PC-9 (cell line): ENCODE measurements at regions not wholly inside any gene's neighbourhood (a gene's known extent, or its start where the extent isn't known, plus 50 kb on each side); places are given as distances from the start of the nearest gene placed in this dataset.

Source experiments
- BruUV-seq: library from RNA; stranded (reverse); fragments of 400-500 nt; replicated peaks from 2 replicates; lab custom pipeline; 2021; lab: Mats Ljungman, UMichigan
- CTCF ChIA-PET: fragments of 300-600 bp; sonication (Branson Sonifier 250); formaldehyde crosslinking; loops from one replicate; lab custom pipeline; 2022; ENCODE audit warnings: antibody characterized with exemption; lab: Charles Lee
- POLR2A ChIA-PET: fragments of 300-600 bp; sonication (Branson Sonifier 250); formaldehyde crosslinking; loops from one replicate; lab custom pipeline; 2022; ENCODE audit warnings: antibody characterized with exemption; ENCODE audit not compliant: unreplicated experiment; lab: Charles Lee
- DNase-seq, 2 experiments: peaks; one replicate each; pipeline versions ENCODE4 v3.0.0 to v3.0.0-alpha.2; 2015 to 2022; ENCODE audit warnings: mixed read lengths in 1 of 2
- H2AFZ ChIP-seq: fragments of 200-600 bp; sonication (generic); 2 replicates; pipeline ENCODE4 v1.8.1; 2017; ENCODE audit warnings: antibody characterized with exemption
- H3F3A ChIP-seq: fragments of 200-600 bp; sonication (generic); 2 replicates; pipeline ENCODE4 v1.8.1; 2017; ENCODE audit warnings: antibody characterized with exemption, mild to moderate bottlenecking, low read depth; ENCODE audit not compliant: insufficient read depth
- H3K27ac ChIP-seq: fragments of 200-600 bp; sonication (generic); 2 replicates; pipeline ENCODE4 v1.6.1; 2016; ENCODE audit warnings: mixed run types
- H3K27me3 ChIP-seq: fragments of 200-600 bp; sonication (generic); 2 replicates; pipeline ENCODE4 v1.6.1; 2016; ENCODE audit warnings: low read depth, mixed run types; ENCODE audit not compliant: insufficient read depth
- H3K36me3 ChIP-seq: fragments of 200-600 bp; sonication (generic); 2 replicates; pipeline ENCODE4 v1.6.1; 2016; ENCODE audit warnings: low read depth, mixed run types
- H3K4me1 ChIP-seq: fragments of 200-600 bp; sonication (generic); replicated peaks from 2 replicates; pipeline ENCODE4 v1.6.1; 2016; ENCODE audit warnings: mixed run types; ENCODE audit not compliant: insufficient read depth
- H3K4me2 ChIP-seq: fragments of 200-600 bp; sonication (generic); 2 replicates; pipeline ENCODE4 v1.6.1; 2017; ENCODE audit warnings: mixed run types
- H3K4me3 ChIP-seq: fragments of 200-600 bp; sonication (generic); 2 replicates; pipeline ENCODE4 v1.6.1; 2016; ENCODE audit warnings: mixed run types
- H3K79me2 ChIP-seq: fragments of 200-600 bp; sonication (generic); 2 replicates; pipeline ENCODE4 v1.6.1; 2017; ENCODE audit warnings: low read depth, mixed run types
- H3K9me2 ChIP-seq: fragments of 200-600 bp; sonication (generic); 2 replicates; pipeline ENCODE4 v1.8.1; 2017; ENCODE audit warnings: mild to moderate bottlenecking; ENCODE audit not compliant: insufficient read depth
- H3K9me3 ChIP-seq: fragments of 200-600 bp; sonication (generic); 2 replicates; pipeline ENCODE4 v1.8.1; 2016; ENCODE audit warnings: low read depth; ENCODE audit not compliant: insufficient read depth
- H4K20me1 ChIP-seq: fragments of 200-600 bp; sonication (generic); 2 replicates; pipeline ENCODE4 v1.8.1; 2017; ENCODE audit not compliant: insufficient read depth
- EZH2 ChIP-seq: fragments of 200-600 bp; sonication (generic); IDR thresholded peaks from 2 replicates; pipeline ENCODE4 v1.8.0; 2017; ENCODE audit warnings: antibody characterized with exemption, low read depth
- intact Hi-C: fragments of 100-400 bp; cut with micrococcal nuclease; formaldehyde crosslinking; loops from one replicate; pipeline ENCODE4 v1.10.0; 2022; ENCODE audit not compliant: unreplicated experiment
- TF ChIP-seq, protein P1 (sequence below): fragments of 200-600 bp; sonication (generic); conservative IDR thresholded peaks from 2 replicates; pipeline ENCODE4 v1.6.1; 2017; ENCODE audit warnings: mixed run types, antibody characterized with exemption, mild to moderate bottlenecking, moderate library complexity

- ChIA-PET CTCF (interaction anchor here (0.6 kb wide), 1 partner anchor 36 kb away, joined by 3 read pairs; no protein-coding TSS in a partner anchor), POLR2A (no interaction called here)
- Histone ChIP-seq H3K27me3 (no peaks in the 10 kb centered on the region), H3K27ac (no peak overlapping the region), H2AFZ (no peak overlapping the region), H3K79me2 (no peaks in the 10 kb centered on the region), H3K36me3 (no peaks in the 10 kb centered on the region), H3K9me3 (no peaks in the 10 kb centered on the region), H3K4me2 (no peak overlapping the region), H3F3A (no peaks in the 10 kb centered on the region), H4K20me1 (no peaks in the 10 kb centered on the region), H3K4me3 (no peak overlapping the region), H3K4me1 (no peaks in the 10 kb centered on the region), H3K9me2 (no peaks in the 10 kb centered on the region)
- no TSS peak for BruUV-seq
- TF ChIP-seq EZH2: no peak
- TF ChIP-seq, protein P1, sequence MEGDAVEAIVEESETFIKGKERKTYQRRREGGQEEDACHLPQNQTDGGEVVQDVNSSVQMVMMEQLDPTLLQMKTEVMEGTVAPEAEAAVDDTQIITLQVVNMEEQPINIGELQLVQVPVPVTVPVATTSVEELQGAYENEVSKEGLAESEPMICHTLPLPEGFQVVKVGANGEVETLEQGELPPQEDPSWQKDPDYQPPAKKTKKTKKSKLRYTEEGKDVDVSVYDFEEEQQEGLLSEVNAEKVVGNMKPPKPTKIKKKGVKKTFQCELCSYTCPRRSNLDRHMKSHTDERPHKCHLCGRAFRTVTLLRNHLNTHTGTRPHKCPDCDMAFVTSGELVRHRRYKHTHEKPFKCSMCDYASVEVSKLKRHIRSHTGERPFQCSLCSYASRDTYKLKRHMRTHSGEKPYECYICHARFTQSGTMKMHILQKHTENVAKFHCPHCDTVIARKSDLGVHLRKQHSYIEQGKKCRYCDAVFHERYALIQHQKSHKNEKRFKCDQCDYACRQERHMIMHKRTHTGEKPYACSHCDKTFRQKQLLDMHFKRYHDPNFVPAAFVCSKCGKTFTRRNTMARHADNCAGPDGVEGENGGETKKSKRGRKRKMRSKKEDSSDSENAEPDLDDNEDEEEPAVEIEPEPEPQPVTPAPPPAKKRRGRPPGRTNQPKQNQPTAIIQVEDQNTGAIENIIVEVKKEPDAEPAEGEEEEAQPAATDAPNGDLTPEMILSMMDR: no peak
- intact Hi-C loops: no loop called here
- no peak for DNase-seq
Measured at GRCh38 chr13:62321895-62322294, 906.2 kb upstream of the PCDH20 start.

DNA sequence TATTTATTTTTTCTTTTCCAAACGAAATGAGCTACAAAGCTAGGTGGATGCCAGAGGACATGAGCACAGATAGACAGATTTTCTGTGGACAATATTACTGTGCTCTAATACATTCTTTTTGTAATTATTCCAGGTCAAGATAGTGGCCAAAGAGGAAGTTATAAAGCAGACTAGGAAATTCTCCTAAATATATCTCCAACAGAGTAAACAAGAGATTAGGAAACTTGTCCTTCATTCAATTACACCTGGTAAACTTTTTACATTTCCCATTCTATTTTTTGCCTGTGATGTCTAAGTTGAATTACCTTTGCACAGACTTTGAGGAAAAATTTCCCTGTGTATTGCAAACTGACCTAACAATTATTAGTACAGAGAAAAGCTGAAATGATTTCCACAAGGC, 905.5 kb upstream of the PCDH20 start:
- Histone ChIP-seq H3K4me3 (no peak overlapping the region), H3K9me3 (no peaks in the 10 kb centered on the region), H2AFZ (no peak overlapping the region), H3K4me1 (no peaks in the 10 kb centered on the region), H3K36me3 (no peaks in the 10 kb centered on the region), H3K9me2 (no peaks in the 10 kb centered on the region), H3K4me2 (no peak overlapping the region), H4K20me1 (no peaks in the 10 kb centered on the region), H3K27ac (no peak overlapping the region), H3K79me2 (no peaks in the 10 kb centered on the region), H3K27me3 (no peaks in the 10 kb centered on the region), H3F3A (no peaks in the 10 kb centered on the region)
- CTCF ChIA-PET: interaction anchor here (0.6 kb wide), 1 partner anchor 1753 kb away, joined by 9 read pairs; no protein-coding TSS in a partner anchor
- no TSS peak for BruUV-seq
- TF ChIP-seq, protein P1: no peak
- TF ChIP-seq EZH2: no peak
- POLR2A ChIA-PET: no interaction called here
- intact Hi-C loops: no loop called here
- no peak for DNase-seq

GRCh38 chr13:62320129-62321108, 904.8 kb upstream of the PCDH20 start:
- Histone ChIP-seq H3K79me2 (no peaks in the 10 kb centered on the region), H3K9me2 (no peaks in the 10 kb centered on the region), H3K4me1 (no peaks in the 10 kb centered on the region), H3K27me3 (no peaks in the 10 kb centered on the region), H3K9me3 (no peaks in the 10 kb centered on the region), H3K4me2 (no peak overlapping the region), H3F3A (no peaks in the 10 kb centered on the region), H3K36me3 (no peaks in the 10 kb centered on the region), H2AFZ (no peak overlapping the region), H4K20me1 (no peaks in the 10 kb centered on the region), H3K4me3 (no peak overlapping the region), H3K27ac (no peak overlapping the region)
- TF ChIP-seq, protein P1: peak; percentile 71
- no peak for TF ChIP-seq EZH2
- CTCF ChIA-PET: interaction anchor here (0.6 kb wide), 2 partner anchors 1547 to 1752 kb away, joined by 4 to 9 read pairs; no protein-coding TSS in a partner anchor
- no TSS peak for BruUV-seq
- intact Hi-C loops: no loop called here
- POLR2A ChIA-PET: no interaction called here
- no peak for DNase-seq
